ENCODE measurements at regions not wholly inside any gene's neighbourhood (a gene's known extent, or its start where the extent isn't known, plus 50 kb on each side); places are given as distances from the start of the nearest gene placed in this dataset.

DNA sequence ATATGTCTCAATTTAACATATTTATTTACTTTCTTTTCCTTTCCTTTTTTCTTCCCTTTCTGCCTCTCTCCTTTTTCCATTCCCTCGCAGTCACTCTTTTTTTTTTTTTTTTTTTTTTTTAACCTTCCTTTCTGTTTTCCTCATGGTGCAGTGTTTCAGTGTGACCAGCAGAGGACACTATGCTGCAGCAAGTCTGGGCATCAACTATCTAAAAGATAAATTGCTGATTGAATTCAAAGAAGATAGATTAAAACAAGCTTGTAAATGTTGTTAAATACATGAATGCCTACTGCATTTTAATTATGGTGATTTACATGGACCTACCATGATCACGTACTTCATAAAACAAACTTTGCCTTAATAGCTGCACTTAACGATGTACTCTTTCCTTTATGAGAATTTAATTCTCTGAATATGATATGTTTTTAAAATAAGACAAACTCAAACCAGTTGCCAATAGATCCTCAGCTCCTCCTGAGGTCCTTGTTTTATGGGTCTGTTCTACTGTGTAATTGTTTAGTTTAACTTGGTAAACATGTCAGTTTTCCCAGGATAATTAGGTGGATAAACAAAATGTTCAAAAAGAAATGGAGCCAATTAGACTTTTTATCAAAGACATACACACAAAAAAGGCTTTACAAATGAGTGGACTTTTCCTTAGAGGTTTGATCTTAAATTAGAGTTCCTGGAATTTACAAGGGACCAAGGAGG, 101.0 kb upstream of the AGR3 start:
- H3K27me3 ChIP-seq = peaks cover 4% of the 10 kb centered on the region; the same call in 1 of the 2 replicates
- H3K4me3 ChIP-seq (ENCODE audit: low read depth, low read length) = no peak overlapping the region
- no peaks in the 10 kb centered on the region for H3K4me1 ChIP-seq
- no peaks in the 10 kb centered on the region for H3K9me3 ChIP-seq
- H3K36me3 ChIP-seq = no peaks in the 10 kb centered on the region
- TF ChIP-seq, protein P1, sequence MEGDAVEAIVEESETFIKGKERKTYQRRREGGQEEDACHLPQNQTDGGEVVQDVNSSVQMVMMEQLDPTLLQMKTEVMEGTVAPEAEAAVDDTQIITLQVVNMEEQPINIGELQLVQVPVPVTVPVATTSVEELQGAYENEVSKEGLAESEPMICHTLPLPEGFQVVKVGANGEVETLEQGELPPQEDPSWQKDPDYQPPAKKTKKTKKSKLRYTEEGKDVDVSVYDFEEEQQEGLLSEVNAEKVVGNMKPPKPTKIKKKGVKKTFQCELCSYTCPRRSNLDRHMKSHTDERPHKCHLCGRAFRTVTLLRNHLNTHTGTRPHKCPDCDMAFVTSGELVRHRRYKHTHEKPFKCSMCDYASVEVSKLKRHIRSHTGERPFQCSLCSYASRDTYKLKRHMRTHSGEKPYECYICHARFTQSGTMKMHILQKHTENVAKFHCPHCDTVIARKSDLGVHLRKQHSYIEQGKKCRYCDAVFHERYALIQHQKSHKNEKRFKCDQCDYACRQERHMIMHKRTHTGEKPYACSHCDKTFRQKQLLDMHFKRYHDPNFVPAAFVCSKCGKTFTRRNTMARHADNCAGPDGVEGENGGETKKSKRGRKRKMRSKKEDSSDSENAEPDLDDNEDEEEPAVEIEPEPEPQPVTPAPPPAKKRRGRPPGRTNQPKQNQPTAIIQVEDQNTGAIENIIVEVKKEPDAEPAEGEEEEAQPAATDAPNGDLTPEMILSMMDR (IDR thresholded peaks at IDR 0.05; ENCODE audit: low read depth, low read length) = peak; percentile 97
- DNase-seq = peak; percentile 12

DNA sequence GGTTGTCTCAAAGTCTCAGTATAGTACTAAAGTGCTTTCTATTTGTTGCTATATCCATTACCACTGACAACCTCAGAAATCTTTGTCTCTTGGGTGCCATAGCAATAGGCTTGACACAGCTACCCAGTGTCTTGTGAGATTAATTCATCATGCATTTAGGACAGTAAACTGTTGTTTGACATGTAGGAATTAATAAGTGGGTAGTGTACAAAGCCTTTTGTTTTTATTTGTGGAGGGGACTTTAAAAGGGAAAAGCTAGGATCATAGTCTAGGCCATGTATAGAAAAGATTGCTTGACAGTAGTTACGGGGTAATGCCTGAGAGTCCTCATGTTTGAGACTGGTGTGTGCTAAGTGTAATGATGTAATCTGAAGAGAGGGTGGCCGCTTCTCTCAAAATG, 102.6 kb upstream of the AGR3 start:
- TF ChIP-seq, protein P1 (IDR thresholded peaks at IDR 0.05; ENCODE audit: low read depth, low read length) = no peak
- no peak for DNase-seq

DNA sequence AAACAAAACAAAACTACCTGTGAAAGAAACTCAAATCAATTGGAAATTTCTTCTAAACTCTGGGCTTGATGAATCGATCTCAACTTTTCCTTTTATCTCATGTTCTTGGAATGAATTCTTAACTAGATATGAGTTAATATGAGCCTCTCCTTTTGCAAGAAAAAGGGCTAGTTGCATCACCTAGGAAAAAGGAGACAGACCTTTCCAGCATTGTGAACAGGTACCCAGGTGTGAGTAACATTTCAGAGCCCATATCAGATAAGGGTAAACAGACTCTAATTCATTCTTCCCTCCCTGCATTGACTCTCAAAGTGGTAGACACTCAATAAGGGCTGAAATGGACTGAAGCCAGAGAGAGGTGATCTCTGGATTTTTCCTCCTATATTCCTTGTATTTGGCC, 103.8 kb upstream of the AGR3 start:
- Histone ChIP-seq H3K27me3 (no peaks in the 10 kb centered on the region; the same call in 1 of the 2 replicates), H3K4me3 (ENCODE audit: low read depth, low read length) (no peak overlapping the region), H3K9me3 (no peaks in the 10 kb centered on the region), H3K36me3 (no peaks in the 10 kb centered on the region), H3K4me1 (no peaks in the 10 kb centered on the region)
- no peak for DNase-seq
- TF ChIP-seq, protein P1 (IDR thresholded peaks at IDR 0.05; ENCODE audit: low read depth, low read length) = no peak

More for the DNA sequence above, 102.6 kb upstream of the AGR3 start:
- Histone ChIP-seq H3K4me1 (no peaks in the 10 kb centered on the region), H3K27me3 (peaks cover 4% of the 10 kb centered on the region; the same call in 1 of the 2 replicates), H3K36me3 (no peaks in the 10 kb centered on the region), H3K9me3 (no peaks in the 10 kb centered on the region), H3K4me3 (ENCODE audit: low read depth, low read length) (no peak overlapping the region)

DNA sequence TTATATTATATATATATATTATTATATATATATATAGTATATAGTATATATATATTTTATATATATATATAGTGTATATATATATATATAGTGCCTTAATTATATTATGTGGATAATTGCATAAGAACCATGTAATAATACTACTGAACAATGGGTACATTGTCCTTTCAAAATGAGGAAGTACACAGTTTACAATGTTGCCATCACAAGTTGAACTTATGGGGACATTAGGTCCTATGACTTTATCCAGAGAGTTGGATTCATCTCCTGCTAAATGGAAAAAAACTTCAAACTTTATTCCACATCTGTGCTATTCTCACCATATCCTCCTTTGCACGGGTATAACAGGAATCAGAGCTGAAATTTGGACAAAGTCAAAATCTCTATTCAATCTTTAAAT, 105.0 kb upstream of the AGR3 start:
- no peak for DNase-seq
- Histone ChIP-seq H3K4me3 (ENCODE audit: low read depth, low read length) (no peak overlapping the region), H3K4me1 (no peaks in the 10 kb centered on the region), H3K27me3 (no peaks in the 10 kb centered on the region), H3K9me3 (no peaks in the 10 kb centered on the region), H3K36me3 (no peaks in the 10 kb centered on the region)
- TF ChIP-seq, protein P1 (IDR thresholded peaks at IDR 0.05; ENCODE audit: low read depth, low read length) = no peak

DNA sequence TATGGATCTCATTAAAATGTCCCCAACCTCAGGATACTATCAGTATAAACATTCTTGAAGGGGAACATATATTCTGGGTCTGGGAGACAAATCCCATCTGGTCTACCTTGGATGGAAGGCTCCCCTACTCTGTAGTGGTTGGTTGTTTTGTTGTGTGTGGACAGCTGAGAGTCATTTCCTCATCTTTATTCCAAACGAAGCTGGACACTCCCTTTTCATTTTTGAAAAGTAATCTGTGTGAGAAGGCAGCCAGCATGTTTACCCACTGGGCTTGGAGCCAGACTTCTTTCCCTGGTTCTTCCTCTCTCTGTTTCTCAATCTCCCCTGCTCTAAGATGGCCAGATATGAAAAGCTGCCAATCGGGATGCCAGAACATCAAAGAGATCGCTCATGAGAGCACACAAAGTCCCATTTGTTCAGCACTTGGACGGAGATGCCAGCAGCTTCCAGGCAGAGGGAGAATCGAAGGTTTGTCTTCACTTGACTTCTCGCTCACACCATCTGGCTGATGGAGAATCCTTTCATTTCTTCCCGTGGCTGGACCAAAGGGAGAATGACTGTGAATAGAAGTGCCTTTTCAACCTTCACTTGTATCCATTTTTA, 108.1 kb upstream of the AGR3 start:
- TF ChIP-seq, protein P1 (IDR thresholded peaks at IDR 0.05; ENCODE audit: low read depth, low read length) = no peak
- H3K4me3 ChIP-seq (ENCODE audit: low read depth, low read length) = no peak overlapping the region
- H3K9me3 ChIP-seq = no peaks in the 10 kb centered on the region
- DNase-seq = peak; percentile 5
- H3K27me3 ChIP-seq = no peaks in the 10 kb centered on the region
- H3K4me1 ChIP-seq = no peaks in the 10 kb centered on the region
- H3K36me3 ChIP-seq = no peaks in the 10 kb centered on the region

DNA sequence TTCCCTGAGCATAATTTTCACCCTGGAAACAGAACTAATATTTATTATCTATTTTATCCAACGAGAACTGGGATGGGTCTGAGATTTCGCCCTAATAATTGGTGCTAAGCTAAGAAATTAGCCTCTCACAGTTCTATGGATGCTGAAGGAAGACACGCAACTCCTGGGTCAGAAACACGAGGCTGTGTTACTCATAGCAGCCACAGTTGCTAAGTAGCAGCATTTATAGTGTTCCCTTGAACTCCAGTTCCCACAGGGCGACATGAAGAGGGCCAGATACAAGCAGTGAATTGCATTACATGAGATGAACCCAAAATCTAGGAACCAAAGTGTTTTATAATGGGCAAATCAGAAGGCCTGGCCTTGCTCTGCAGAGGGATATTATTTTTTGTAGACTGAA, 109.8 kb upstream of the AGR3 start:
- H3K9me3 ChIP-seq = no peaks in the 10 kb centered on the region
- no peak for DNase-seq

More for the DNA sequence above, 109.8 kb upstream of the AGR3 start:
- no peaks in the 10 kb centered on the region for H3K4me1 ChIP-seq
- TF ChIP-seq, protein P1 (IDR thresholded peaks at IDR 0.05; ENCODE audit: low read depth, low read length) = no peak
- H3K27me3 ChIP-seq = no peaks in the 10 kb centered on the region
- no peaks in the 10 kb centered on the region for H3K36me3 ChIP-seq
- no peak overlapping the region for H3K4me3 ChIP-seq (ENCODE audit: low read depth, low read length)

Data from BE2C (cell line).